CD4-positive, alpha-beta memory T cell (primary cell): ENCODE measurements at regions not wholly inside any gene's neighbourhood (a gene's known extent, or its start where the extent isn't known, plus 50 kb on each side); places are given as distances from the start of the nearest gene placed in this dataset.
"Not testable (repeated sequence)": the region's sequence is repeated elsewhere in the genome, so short reads cannot be mapped to it uniquely, and the experiment has no call there.

Source experiments
- CTCF ChIA-PET: fragments of 350-600 bp; sonication (Branson Sonifier 250); formaldehyde crosslinking; loops from one replicate; lab custom pipeline; 2021; ENCODE audit warnings: inconsistent platforms; ENCODE audit not compliant: partially characterized antibody; lab: Charles Lee
- POLR2A ChIA-PET: fragments of 350-600 bp; sonication (Branson Sonifier 250); formaldehyde crosslinking; loops from one replicate; lab custom pipeline; 2021; ENCODE audit not compliant: partially characterized antibody; lab: Charles Lee
- DNase-seq, 5 donors: peaks; one replicate each; pipeline versions ENCODE4 v3.0.0 to v3.0.0-alpha.2; 2020 to 2022; ENCODE audit warnings: mixed read lengths in 1 of 5
- H3K27ac ChIP-seq: one replicate; pipeline ENCODE4 v1.7.0; 2013; ENCODE audit warnings: low read depth, low read length
- H3K27me3 ChIP-seq: 2 replicates; pipeline ENCODE4 v1.7.0; 2013; ENCODE audit warnings: mild to moderate bottlenecking, low read length, moderate library complexity; ENCODE audit not compliant: insufficient read depth
- H3K36me3 ChIP-seq: 2 replicates; pipeline ENCODE4 v1.7.0; 2013; ENCODE audit warnings: mild to moderate bottlenecking, low read length, moderate library complexity; ENCODE audit not compliant: insufficient read depth
- H3K4me1 ChIP-seq: 2 replicates; pipeline ENCODE4 v1.7.0; 2013; ENCODE audit warnings: mild to moderate bottlenecking, low read length, moderate library complexity; ENCODE audit not compliant: insufficient read depth
- H3K4me3 ChIP-seq, 2 donors: one replicate each; pipeline ENCODE4 v1.7.0; 2013; ENCODE audit warnings: low read length in 2 of 2, mild to moderate bottlenecking in 1 of 2
- H3K9me3 ChIP-seq, 2 donors: one replicate each; pipeline ENCODE4 v1.7.0; 2013; ENCODE audit warnings: low read length in 2 of 2, control low read depth in 1 of 2; ENCODE audit not compliant: control insufficient read depth in 1 of 2
- H3K27ac Mint-ChIP-seq, 7 donors: one replicate each; pipeline ENCODE4 v1.8.0; 2020 to 2021; ENCODE audit warnings: mixed read lengths in 7 of 7, mild to moderate bottlenecking in 6 of 7, inconsistent platforms in 3 of 7, moderate library complexity in 3 of 7
- H3K27me3 Mint-ChIP-seq, 2 donors: one replicate each; pipeline ENCODE4 v1.8.0; 2020 to 2021; ENCODE audit warnings: mixed read lengths in 2 of 2
- H3K36me3 Mint-ChIP-seq, 2 donors: one replicate each; pipeline ENCODE4 v1.8.0; 2020 to 2021; ENCODE audit warnings: mixed read lengths in 2 of 2, inconsistent platforms in 1 of 2, mild to moderate bottlenecking in 1 of 2
- H3K4me1 Mint-ChIP-seq, 4 donors: one replicate each; pipeline ENCODE4 v1.8.0; 2020 to 2021; ENCODE audit warnings: mixed read lengths in 4 of 4, mild to moderate bottlenecking in 1 of 4
- H3K4me3 Mint-ChIP-seq, 8 donors: one replicate each; pipeline ENCODE4 v1.8.0; 2020 to 2021; ENCODE audit warnings: mixed read lengths in 8 of 8, mild to moderate bottlenecking in 7 of 8, moderate library complexity in 6 of 8, inconsistent platforms in 3 of 8
- H3K9me3 Mint-ChIP-seq, 8 donors: one replicate each; pipeline ENCODE4 v1.8.0; 2020 to 2021; ENCODE audit warnings: mixed read lengths in 8 of 8, mild to moderate bottlenecking in 5 of 8, inconsistent platforms in 3 of 8, moderate library complexity in 1 of 8
- intact Hi-C: fragments of 100-400 bp; cut with micrococcal nuclease; formaldehyde crosslinking; loops from one replicate; pipeline ENCODE4 v1.15.1; 2023

- CTCF ChIA-PET, H3K36me3 Mint-ChIP-seq, intact Hi-C loops, H3K36me3 ChIP-seq, H3K4me1 Mint-ChIP-seq, H3K9me3 ChIP-seq, H3K9me3 Mint-ChIP-seq, H3K4me1 ChIP-seq, H3K27ac ChIP-seq, H3K4me3 Mint-ChIP-seq, DNase-seq, POLR2A ChIA-PET, H3K27me3 ChIP-seq, H3K4me3 ChIP-seq, H3K27ac Mint-ChIP-seq, H3K27me3 Mint-ChIP-seq: not testable (repeated sequence)
Measured at GRCh38 chr4:83903740-83904139, 367.8 kb downstream of the GPAT3 start.

- H3K36me3 ChIP-seq: no peaks in the 10 kb centered on the region
- ChIA-PET POLR2A (no interaction called here), CTCF (no interaction called here)
- H3K27me3 ChIP-seq: no peaks in the 10 kb centered on the region
- H3K4me3 ChIP-seq: no peak overlapping the region
- H3K4me3 Mint-ChIP-seq: no peak overlapping the region
- no peaks in the 10 kb centered on the region for H3K4me1 Mint-ChIP-seq
- DNase-seq: no peak
- no peaks in the 10 kb centered on the region for H3K36me3 Mint-ChIP-seq
- no peaks in the 10 kb centered on the region for H3K4me1 ChIP-seq
- H3K27me3 Mint-ChIP-seq: peaks cover 0 to 11% of the 10 kb centered on the region in 2 donors
- H3K9me3 ChIP-seq: no peaks in the 10 kb centered on the region
- H3K9me3 Mint-ChIP-seq: peaks cover 0 to 2% (median under 1%) of the 10 kb centered on the region in 8 donors
- intact Hi-C loops: no loop called here
- H3K27ac Mint-ChIP-seq: no peak overlapping the region
- no peak overlapping the region for H3K27ac ChIP-seq
Measured at GRCh38 chr4:83894831-83895230, 358.9 kb downstream of the GPAT3 start.

DNA sequence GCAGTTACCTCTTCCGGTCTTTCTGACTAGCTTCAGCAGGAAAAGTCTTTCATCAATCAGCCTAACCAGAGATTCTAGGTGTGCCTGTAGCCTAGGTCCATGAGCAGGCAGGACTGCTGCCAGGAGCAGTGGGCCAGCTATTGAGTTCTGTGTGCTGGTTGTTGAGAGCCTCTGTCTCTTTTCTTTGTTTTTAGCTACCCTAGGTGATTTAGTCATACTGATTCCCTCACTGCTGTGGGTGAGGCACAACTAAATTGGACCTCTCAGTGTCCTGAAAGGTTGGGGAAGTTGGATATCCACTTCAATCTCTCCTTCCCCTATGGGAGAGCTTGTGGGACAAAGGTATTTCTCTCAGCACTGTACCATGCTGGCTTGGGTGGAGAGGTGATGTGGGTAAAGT is 354.9 kb downstream of the GPAT3 start:
- Mint-ChIP-seq H3K4me3 (no peak overlapping the region), H3K36me3 (no peaks in the 10 kb centered on the region), H3K27ac (no peak overlapping the region), H3K27me3 (peaks cover 0 to 11% of the 10 kb centered on the region in 2 donors), H3K9me3 (peaks cover 0 to 6% (median under 1%) of the 10 kb centered on the region in 8 donors), H3K4me1 (no peaks in the 10 kb centered on the region)
- no peaks in the 10 kb centered on the region for H3K9me3 ChIP-seq
- H3K4me1 ChIP-seq: no peaks in the 10 kb centered on the region
- H3K27me3 ChIP-seq: no peaks in the 10 kb centered on the region
- no peak overlapping the region for H3K4me3 ChIP-seq
- no peak for DNase-seq
- no peaks in the 10 kb centered on the region for H3K36me3 ChIP-seq
- ChIA-PET CTCF (no interaction called here), POLR2A (no interaction called here)
- H3K27ac ChIP-seq: no peak overlapping the region
- intact Hi-C loops: no loop called here

GRCh38 chr4:83890231-83890630 is 354.3 kb downstream of the GPAT3 start:
- DNase-seq: no peak
- H3K27ac Mint-ChIP-seq: no peak overlapping the region
- peaks cover 0 to 10% of the 10 kb centered on the region in 2 donors for H3K27me3 Mint-ChIP-seq
- H3K9me3 ChIP-seq: no peaks in the 10 kb centered on the region
- no peaks in the 10 kb centered on the region for H3K4me1 ChIP-seq
- H3K27me3 ChIP-seq: no peaks in the 10 kb centered on the region
- H3K4me3 ChIP-seq: no peak overlapping the region
- H3K4me1 Mint-ChIP-seq: no peaks in the 10 kb centered on the region
- no peak overlapping the region for H3K27ac ChIP-seq
- H3K9me3 Mint-ChIP-seq: peaks cover 0 to 6% (median under 1%) of the 10 kb centered on the region in 8 donors
- no peaks in the 10 kb centered on the region for H3K36me3 ChIP-seq
- ChIA-PET CTCF (no interaction called here), POLR2A (no interaction called here)
- H3K4me3 Mint-ChIP-seq: no peak overlapping the region
- intact Hi-C loops: no loop called here
- H3K36me3 Mint-ChIP-seq: no peaks in the 10 kb centered on the region

DNA sequence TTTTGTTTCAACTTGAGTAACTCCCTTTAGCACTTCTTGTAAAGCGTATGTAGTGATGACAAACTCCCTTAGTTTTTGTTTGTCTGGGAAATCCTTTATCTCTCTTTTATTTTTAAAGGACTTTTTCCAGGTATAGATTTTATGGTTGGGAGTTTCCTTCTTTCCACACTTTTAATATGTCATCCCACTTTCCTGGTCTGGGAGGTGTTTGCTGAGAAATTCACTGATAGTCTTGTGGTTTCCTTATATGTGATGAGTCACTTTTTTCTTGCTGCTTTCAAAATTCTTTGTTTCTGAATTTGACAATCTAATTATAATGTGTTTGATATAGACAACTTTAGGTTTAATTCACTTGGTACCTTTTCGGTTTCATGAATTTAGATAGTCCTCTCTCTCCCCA is 353.9 kb downstream of the GPAT3 start:
- Mint-ChIP-seq H3K36me3 (no peaks in the 10 kb centered on the region), H3K4me3 (no peak overlapping the region), H3K9me3 (peaks cover 0 to 6% (median 0%) of the 10 kb centered on the region in 8 donors), H3K27me3 (peaks cover 0 to 9% of the 10 kb centered on the region in 2 donors), H3K27ac (no peak overlapping the region), H3K4me1 (no peaks in the 10 kb centered on the region)
- H3K36me3 ChIP-seq: no peaks in the 10 kb centered on the region
- H3K27ac ChIP-seq: no peak overlapping the region
- no peaks in the 10 kb centered on the region for H3K9me3 ChIP-seq
- ChIA-PET POLR2A (no interaction called here), CTCF (no interaction called here)
- intact Hi-C loops: no loop called here
- no peaks in the 10 kb centered on the region for H3K4me1 ChIP-seq
- H3K4me3 ChIP-seq: no peak overlapping the region
- H3K27me3 ChIP-seq: no peaks in the 10 kb centered on the region
- no peak for DNase-seq

GRCh38 chr4:83885256-83886182 is 349.6 kb downstream of the GPAT3 start:
- intact Hi-C loops: no loop called here
- H3K4me3 ChIP-seq: no peak overlapping the region
- H3K4me1 ChIP-seq: no peaks in the 10 kb centered on the region
- no peak for DNase-seq
- Mint-ChIP-seq H3K27me3 (no peaks in the 10 kb centered on the region), H3K36me3 (no peaks in the 10 kb centered on the region), H3K4me3 (no peak overlapping the region), H3K9me3 (peaks cover 0 to 3% (median 0%) of the 10 kb centered on the region in 8 donors), H3K27ac (no peak overlapping the region), H3K4me1 (peaks cover 0 to 1% (median 0%) of the 10 kb centered on the region in 4 donors)
- ChIA-PET CTCF (no interaction called here), POLR2A (no interaction called here)
- H3K27ac ChIP-seq: no peak overlapping the region
- H3K36me3 ChIP-seq: no peaks in the 10 kb centered on the region
- H3K9me3 ChIP-seq: no peaks in the 10 kb centered on the region
- H3K27me3 ChIP-seq: no peaks in the 10 kb centered on the region

DNA sequence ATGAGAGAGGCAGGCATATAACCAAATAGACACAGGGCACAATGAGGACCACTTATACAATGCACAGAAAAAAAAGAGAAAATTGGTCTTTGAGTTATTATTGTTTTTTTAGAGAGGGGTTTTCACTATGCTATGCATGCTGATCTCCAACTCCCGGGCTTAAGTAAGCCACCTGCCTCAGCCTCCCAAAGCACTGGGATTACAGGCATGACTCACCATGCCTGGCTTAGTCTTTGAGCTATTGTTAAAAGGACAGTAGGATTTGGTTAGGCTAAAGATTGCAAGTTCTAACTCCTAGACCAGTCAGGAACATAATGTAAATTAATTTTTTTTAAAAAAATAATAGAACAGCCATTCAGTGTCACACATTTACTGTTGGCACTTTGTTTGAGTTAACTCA is 340.1 kb downstream of the GPAT3 start:
- Mint-ChIP-seq H3K36me3 (no peaks in the 10 kb centered on the region), H3K9me3 (peaks cover 0 to 2% (median 0%) of the 10 kb centered on the region in 8 donors), H3K4me1 (no peaks in the 10 kb centered on the region), H3K4me3 (no peak overlapping the region), H3K27ac (no peak overlapping the region), H3K27me3 (peaks cover 2 to 4% of the 10 kb centered on the region in 2 donors)
- ChIA-PET POLR2A (no interaction called here), CTCF (no interaction called here)
- H3K36me3 ChIP-seq: no peaks in the 10 kb centered on the region
- H3K9me3 ChIP-seq: no peaks in the 10 kb centered on the region
- intact Hi-C loops: no loop called here
- no peak for DNase-seq
- no peaks in the 10 kb centered on the region for H3K4me1 ChIP-seq
- no peaks in the 10 kb centered on the region for H3K27me3 ChIP-seq
- H3K27ac ChIP-seq: no peak overlapping the region
- H3K4me3 ChIP-seq: no peak overlapping the region
